ENCODE measurements at regions not wholly inside any gene's neighbourhood (a gene's known extent, or its start where the extent isn't known, plus 50 kb on each side); places are given as distances from the start of the nearest gene placed in this dataset.

DNA sequence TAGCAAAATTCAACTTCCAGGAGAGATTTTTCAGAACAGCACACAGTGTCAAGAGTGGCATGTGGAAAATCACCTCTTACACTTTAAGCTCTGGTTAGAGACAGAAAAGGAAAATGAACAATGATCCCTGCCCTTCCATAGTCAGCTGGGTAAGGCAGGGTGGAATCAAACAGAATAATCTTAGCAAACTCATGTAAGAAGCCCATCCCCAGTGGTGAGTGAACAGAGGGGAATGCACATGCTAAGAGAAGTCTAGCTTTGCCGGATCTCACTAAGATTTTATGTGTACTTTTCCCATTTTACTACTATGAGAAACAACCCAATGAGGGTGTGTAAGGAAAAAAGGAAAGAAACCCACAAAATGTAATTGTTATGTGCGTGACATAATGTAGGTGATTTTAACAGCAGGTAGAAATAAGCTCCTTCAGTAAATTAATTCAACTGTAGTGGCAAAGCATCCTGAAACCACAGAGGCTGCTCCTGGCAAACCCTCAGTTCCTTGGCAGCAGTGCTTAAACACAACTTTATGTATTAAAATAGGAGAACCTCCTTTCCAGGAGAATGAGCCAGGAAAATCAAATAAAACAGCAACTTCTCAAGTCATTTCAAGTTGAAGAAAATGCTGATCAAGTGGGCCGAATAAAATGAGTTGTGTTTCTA is 366.0 kb upstream of the TRPC7 start:
- H3K36me3 ChIP-seq (ENCODE audit: low read depth): no peaks in the 10 kb centered on the region
- no peak overlapping the region for H3K27ac ChIP-seq
- H3K9me2 ChIP-seq (ENCODE audit: insufficient read depth): no peaks in the 10 kb centered on the region
- H3K9ac ChIP-seq: no peak overlapping the region
- peak; percentile 24 for DNase-seq
- WGBS, 2 experiments (ENCODE audit: low coverage in 1 of 2, low lambda C conversion rate in 2 of 2, missing lambda C conversion rate in 2 of 2): 49% methylated on average over 3 of the region's 3 CpGs
- no peaks in the 10 kb centered on the region for H3K9me3 ChIP-seq (ENCODE audit: low read depth)
- TF ChIP-seq EZH2 (IDR thresholded peaks at IDR 0.05; ENCODE audit: insufficient read depth, poor library complexity, severe bottlenecking) (no peak), EZH2phosphoT487 (IDR thresholded peaks at IDR 0.05; ENCODE audit: insufficient read depth, low read depth) (no peak)
- no peak overlapping the region for H2AFZ ChIP-seq
- no peaks in the 10 kb centered on the region for H4K20me1 ChIP-seq (ENCODE audit: insufficient read depth)
- 0 out of 2 replicates have a peak, but pooled peaks cover 9% of the 10 kb centered on the region for H3F3A ChIP-seq (ENCODE audit: insufficient read depth)
- no peaks in the 10 kb centered on the region for H3K79me2 ChIP-seq (ENCODE audit: insufficient read depth)
- in situ Hi-C loops (cut with MboI): no loop called here
- H3K4me1 ChIP-seq (ENCODE audit: insufficient read depth): peaks cover 15% of the 10 kb centered on the region
- H3K4me3 ChIP-seq: no peak overlapping the region
- H3K4me2 ChIP-seq (ENCODE audit: unreplicated experiment): no peak overlapping the region
- peaks cover 19% of the 10 kb centered on the region for H3K27me3 ChIP-seq (replicated peaks; ENCODE audit: insufficient read depth)

DNA sequence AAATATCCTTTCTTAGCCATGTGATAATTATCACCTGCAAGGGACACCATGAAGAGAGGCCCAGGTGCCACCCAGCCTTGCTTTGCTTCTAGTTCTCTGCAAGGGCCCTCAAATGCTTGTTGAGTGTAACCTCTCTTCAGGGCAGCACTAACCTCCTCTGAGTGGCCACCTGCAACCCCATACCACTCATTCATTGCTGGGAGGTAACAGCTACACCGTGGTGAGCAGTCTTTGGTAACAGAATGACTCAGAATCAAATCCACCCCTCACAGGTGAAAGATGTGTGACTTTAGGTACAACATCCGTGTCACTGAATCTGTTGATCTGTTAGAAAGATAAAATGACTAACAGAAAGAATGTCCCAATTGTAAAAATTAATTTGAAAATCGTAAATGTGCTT is 365.1 kb upstream of the TRPC7 start:
- no peak for TF ChIP-seq EZH2phosphoT487 (IDR thresholded peaks at IDR 0.05; ENCODE audit: insufficient read depth, low read depth)

DNA sequence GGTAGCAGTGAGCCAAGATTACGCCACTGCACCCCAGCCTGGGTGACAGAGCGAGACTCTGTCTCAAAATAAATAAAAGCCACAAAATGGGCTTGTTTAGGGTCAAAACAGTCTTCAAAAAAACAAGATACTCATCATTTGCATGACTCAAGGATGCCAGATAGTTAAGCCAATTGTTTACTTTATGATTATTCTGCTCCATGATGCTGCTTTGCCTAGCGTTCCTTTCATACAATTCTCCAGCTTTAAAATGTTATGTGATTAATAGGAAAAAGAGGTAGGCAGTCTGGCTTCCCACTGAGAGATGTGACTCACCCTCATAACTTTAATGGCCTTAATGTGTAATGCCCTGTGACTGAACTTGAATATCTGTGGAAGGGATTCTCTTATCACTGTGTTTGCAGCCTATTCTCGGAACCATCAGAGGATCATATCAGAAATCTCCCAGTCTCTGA is 364.6 kb upstream of the TRPC7 start:
- peak overlapping the region; percentile 29; the same call in 1 of the 2 replicates for H3K27ac ChIP-seq
- TF ChIP-seq EZH2 (IDR thresholded peaks at IDR 0.05; ENCODE audit: insufficient read depth, poor library complexity, severe bottlenecking) (no peak), EZH2phosphoT487 (IDR thresholded peaks at IDR 0.05; ENCODE audit: insufficient read depth, low read depth) (no peak)
- no peaks in the 10 kb centered on the region for H3K79me2 ChIP-seq (ENCODE audit: insufficient read depth)
- no peaks in the 10 kb centered on the region for H4K20me1 ChIP-seq (ENCODE audit: insufficient read depth)
- 0 out of 2 replicates have a peak, but pooled peaks cover 9% of the 10 kb centered on the region for H3F3A ChIP-seq (ENCODE audit: insufficient read depth)
- no peaks in the 10 kb centered on the region for H3K36me3 ChIP-seq (ENCODE audit: low read depth)
- H3K9ac ChIP-seq: no peak overlapping the region
- H3K4me2 ChIP-seq (ENCODE audit: unreplicated experiment): no peak overlapping the region
- peak; percentile 93 for DNase-seq
- WGBS, 2 experiments (ENCODE audit: low coverage in 1 of 2, low lambda C conversion rate in 2 of 2, missing lambda C conversion rate in 2 of 2): 24 to 28% methylated on average over 4 of the region's 4 CpGs
- H3K9me2 ChIP-seq (ENCODE audit: insufficient read depth): no peaks in the 10 kb centered on the region
- no peak overlapping the region for H3K4me3 ChIP-seq
- in situ Hi-C loops (cut with MboI): no loop called here
- H3K27me3 ChIP-seq (replicated peaks; ENCODE audit: insufficient read depth): peaks cover 12% of the 10 kb centered on the region
- H3K4me1 ChIP-seq (ENCODE audit: insufficient read depth): peaks cover 15% of the 10 kb centered on the region
- H3K9me3 ChIP-seq (ENCODE audit: low read depth): no peaks in the 10 kb centered on the region
- H2AFZ ChIP-seq: no peak overlapping the region

More for the DNA sequence above, 365.1 kb upstream of the TRPC7 start:
- Histone ChIP-seq H3K4me1 (ENCODE audit: insufficient read depth) (peaks cover 15% of the 10 kb centered on the region), H3K36me3 (ENCODE audit: low read depth) (no peaks in the 10 kb centered on the region), H3K4me3 (no peak overlapping the region), H3K9me3 (ENCODE audit: low read depth) (no peaks in the 10 kb centered on the region), H2AFZ (no peak overlapping the region), H3K4me2 (ENCODE audit: unreplicated experiment) (no peak overlapping the region), H3K79me2 (ENCODE audit: insufficient read depth) (no peaks in the 10 kb centered on the region), H3K27ac (no peak overlapping the region), H4K20me1 (ENCODE audit: insufficient read depth) (no peaks in the 10 kb centered on the region), H3K27me3 (replicated peaks; ENCODE audit: insufficient read depth) (peaks cover 17% of the 10 kb centered on the region), H3K9ac (no peak overlapping the region), H3K9me2 (ENCODE audit: insufficient read depth) (no peaks in the 10 kb centered on the region), H3F3A (ENCODE audit: insufficient read depth) (0 out of 2 replicates have a peak, but pooled peaks cover 9% of the 10 kb centered on the region)
- in situ Hi-C loops (cut with MboI): no loop called here
- no peak for DNase-seq
- WGBS, 2 experiments (ENCODE audit: low coverage in 1 of 2, low lambda C conversion rate in 2 of 2, missing lambda C conversion rate in 2 of 2): 69 to 72% methylated on average over 3 of the region's 3 CpGs

DNA sequence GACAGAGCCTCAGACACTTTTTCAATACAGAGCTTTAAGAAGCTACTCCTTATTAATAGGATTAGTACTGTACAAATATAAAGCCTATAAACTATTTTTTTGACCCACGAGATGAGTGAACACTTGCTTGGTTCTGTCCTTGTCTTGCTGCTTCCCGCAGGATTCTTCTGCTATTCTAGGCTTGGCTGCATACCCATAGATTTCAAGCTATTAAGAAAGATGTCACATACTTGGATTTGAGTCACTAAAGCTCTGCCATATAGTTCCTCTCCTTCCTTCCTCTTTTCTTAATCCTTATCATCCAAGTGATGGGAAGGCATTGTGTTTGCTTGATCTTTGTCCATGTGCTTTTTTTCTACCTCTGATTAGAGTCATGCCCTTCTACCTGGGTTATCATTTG is 361.2 kb upstream of the TRPC7 start:
- no peaks in the 10 kb centered on the region for H3K36me3 ChIP-seq (ENCODE audit: low read depth)
- H3K4me1 ChIP-seq (ENCODE audit: insufficient read depth): peaks cover 15% of the 10 kb centered on the region
- no peaks in the 10 kb centered on the region for H3K9me2 ChIP-seq (ENCODE audit: insufficient read depth)
- no peak overlapping the region for H3K9ac ChIP-seq
- H2AFZ ChIP-seq: no peak overlapping the region
- in situ Hi-C loops (cut with MboI): no loop called here
- H3K79me2 ChIP-seq (ENCODE audit: insufficient read depth): no peaks in the 10 kb centered on the region
- no peak overlapping the region for H3K27ac ChIP-seq
- H3F3A ChIP-seq (ENCODE audit: insufficient read depth): 0 out of 2 replicates have a peak, but pooled peaks cover 9% of the 10 kb centered on the region
- H3K4me3 ChIP-seq: no peak overlapping the region
- H3K9me3 ChIP-seq (ENCODE audit: low read depth): no peaks in the 10 kb centered on the region
- H3K4me2 ChIP-seq (ENCODE audit: unreplicated experiment): no peak overlapping the region
- TF ChIP-seq EZH2phosphoT487 (IDR thresholded peaks at IDR 0.05; ENCODE audit: insufficient read depth, low read depth) (no peak), EZH2 (IDR thresholded peaks at IDR 0.05; ENCODE audit: insufficient read depth, poor library complexity, severe bottlenecking) (no peak)
- WGBS, 2 experiments (ENCODE audit: low coverage in 1 of 2, low lambda C conversion rate in 2 of 2, missing lambda C conversion rate in 2 of 2): 38 to 44% methylated on average over 2 of the region's 2 CpGs
- H4K20me1 ChIP-seq (ENCODE audit: insufficient read depth): no peaks in the 10 kb centered on the region
- peaks cover 16% of the 10 kb centered on the region for H3K27me3 ChIP-seq (replicated peaks; ENCODE audit: insufficient read depth)
- DNase-seq: no peak
